K562 (cell line): ENCODE measurements at regions not wholly inside any gene's neighbourhood (a gene's known extent, or its start where the extent isn't known, plus 50 kb on each side); places are given as distances from the start of the nearest gene placed in this dataset.

Experiments
- ATAC-seq: fragments of 200-7000 bp; cut with Tn5 transposase; 3 replicates; pipeline ENCODE4 v1.9.1; 2020; ENCODE audit warnings: moderate library complexity
- BruUV-seq: library from RNA; stranded (reverse); fragments of 400-500 nt; replicated peaks from 2 replicates; lab custom pipeline; 2021; lab: Mats Ljungman, UMichigan
- CTCF ChIA-PET: fragments of 300-600 bp; formaldehyde crosslinking; extraction: SDS; loops from one replicate; lab custom pipeline; 2021; ENCODE audit warnings: low intra/inter-chr PET ratio; lab: Yijun Ruan, JAX
- POLR2A ChIA-PET: fragments of 300-600, 350-650 bp; sonication (Branson Sonifier 250); formaldehyde crosslinking; extraction: SDS; loops from one replicate; lab custom pipeline; 2021; ENCODE audit warnings: antibody characterized with exemption, inconsistent platforms; lab: Yijun Ruan, JAX
- DNase-seq, 4 experiments: peaks; one replicate each; pipeline versions ENCODE4 v3.0.0 to v3.0.0-alpha.2; 2011 to 2018; ENCODE audit warnings: low spot score in 3 of 4, mixed read lengths in 3 of 4; ENCODE audit errors: extremely low read depth in 1 of 4
- FAIRE-seq: peaks from 2 replicates; lab custom pipeline; 2011; peaks lifted over from hg19 to GRCh38; lab: Jason Lieb, UNC
- H2AFZ ChIP-seq: 2 replicates; pipeline ENCODE4 v1.6.0; 2011; ENCODE audit warnings: low read depth, low read length, control low read depth, inconsistent platforms
- H3K27ac ChIP-seq: fragments of 200-600 bp; 3 replicates; pipeline ENCODE4 v1.8.0; 2011; ENCODE audit warnings: low read depth, mild to moderate bottlenecking, control low read depth, inconsistent platforms, low read length, moderate library complexity, mixed read lengths; ENCODE audit errors: extremely low read depth
- H3K27me3 ChIP-seq, 2 experiments: fragments of 300-600 bp in 1 of 2; 2 replicates in 1 of 2; 3 replicates in 1 of 2; pipeline versions ENCODE4 v1.6.0 to v1.8.0; 2011; ENCODE audit warnings: inconsistent platforms in 2 of 2, low read length in 2 of 2, mild to moderate bottlenecking in 1 of 2, mixed read lengths in 1 of 2, moderate library complexity in 1 of 2; ENCODE audit not compliant: control insufficient read depth in 2 of 2, insufficient read depth in 2 of 2
- H3K36me3 ChIP-seq: fragments of 300-600 bp; 3 replicates; pipeline ENCODE4 v1.8.0; 2011; ENCODE audit warnings: mild to moderate bottlenecking, low read length, inconsistent platforms; ENCODE audit not compliant: control insufficient read depth, insufficient read depth
- H3K4me1 ChIP-seq, 2 experiments: fragments of 200-600 bp in 1 of 2; replicated peaks in 1 of 2; 2 replicates in 1 of 2; 3 replicates in 1 of 2; pipeline versions ENCODE4 v1.5.1 to v1.8.0; 2011; ENCODE audit warnings: inconsistent platforms in 2 of 2, low read length in 2 of 2, mild to moderate bottlenecking in 1 of 2, mixed read lengths in 1 of 2, moderate library complexity in 1 of 2; ENCODE audit not compliant: control insufficient read depth in 2 of 2, insufficient read depth in 2 of 2
- H3K4me2 ChIP-seq: 2 replicates; pipeline ENCODE4 v1.6.1; 2011; ENCODE audit warnings: low read length, control low read depth, inconsistent platforms, mixed read lengths; ENCODE audit not compliant: insufficient read depth
- H3K4me3 ChIP-seq: fragments of 200-600 bp; sonication (generic), shearing (Covaris generic); 2 replicates; pipeline ENCODE4 v1.5.1; 2016; ENCODE audit warnings: control low read depth, inconsistent platforms
- H3K79me2 ChIP-seq: fragments of 200-600 bp; 3 replicates; pipeline ENCODE4 v1.8.0; 2011; ENCODE audit warnings: low read length, inconsistent platforms; ENCODE audit not compliant: control insufficient read depth, insufficient read depth
- H3K9ac ChIP-seq, 2 experiments: 2 replicates each; pipeline versions ENCODE4 v1.6.0 to v1.6.1; 2011; ENCODE audit warnings: low read depth in 2 of 2, low read length in 2 of 2, control low read depth in 1 of 2, inconsistent platforms in 1 of 2, mild to moderate bottlenecking in 1 of 2, mixed read lengths in 1 of 2; ENCODE audit not compliant: insufficient read depth in 1 of 2
- H3K9me1 ChIP-seq: one replicate; pipeline ENCODE4 v1.6.0; 2011; ENCODE audit warnings: inconsistent platforms, mild to moderate bottlenecking, low read length, moderate library complexity; ENCODE audit not compliant: control insufficient read depth, insufficient read depth
- H3K9me3 ChIP-seq: replicated peaks from 2 replicates; pipeline ENCODE4 v1.5.1; 2011; ENCODE audit warnings: low read depth, low read length, inconsistent platforms; ENCODE audit not compliant: control insufficient read depth, insufficient read depth
- H4K20me1 ChIP-seq: replicated peaks from 2 replicates; pipeline ENCODE4 v1.6.1; 2011; ENCODE audit warnings: low read length, inconsistent platforms, mixed read lengths; ENCODE audit not compliant: control insufficient read depth, insufficient read depth
- BMI1 ChIP-seq: fragments of 150-350 bp; IDR thresholded peaks from 2 replicates; pipeline ENCODE4 v1.6.1; 2014; ENCODE audit warnings: low read length
- CREM ChIP-seq: IDR thresholded peaks from 2 replicates; pipeline ENCODE4 v1.6.1; 2014; ENCODE audit warnings: antibody characterized with exemption, low read depth
- EP400 ChIP-seq: fragments of 450-650 bp; IDR thresholded peaks from 2 replicates; pipeline ENCODE4 v1.6.1; 2017; ENCODE audit warnings: antibody characterized with exemption, mild to moderate bottlenecking, moderate library complexity
- HNRNPK ChIP-seq: fragments of 200-400 bp; formaldehyde crosslinking; IDR thresholded peaks from one replicate; pipeline ENCODE4 v1.6.1; 2018; ENCODE audit warnings: mild to moderate bottlenecking, low read depth, low read length; ENCODE audit not compliant: poor library complexity, severe bottlenecking
- HNRNPLL ChIP-seq: fragments of 200-400 bp; formaldehyde crosslinking; IDR thresholded peaks from 2 replicates; pipeline ENCODE4 v1.6.1; 2017; ENCODE audit warnings: low read length, low read depth, mild to moderate bottlenecking; ENCODE audit not compliant: poor library complexity, severe bottlenecking
- ILK ChIP-seq: fragments of 450-650 bp; IDR thresholded peaks from 2 replicates; pipeline ENCODE4 v1.6.1; 2016; ENCODE audit warnings: missing genetic modification characterization, low read depth, mild to moderate bottlenecking, missing compliant biosample characterization, moderate library complexity, borderline replicate concordance
- MYC ChIP-seq, 2 experiments: fragments of 250-450 bp in 1 of 2; sonication (Bioruptor Pico) in 1 of 2; IDR thresholded peaks; 2 replicates each; pipeline versions ENCODE4 v1.5.1 to v1.6.1; 2012 to 2021; ENCODE audit warnings: low read depth in 2 of 2, borderline replicate concordance in 1 of 2, improper control_type of control experiment in 1 of 2, low read length in 1 of 2, mild to moderate bottlenecking in 1 of 2, moderate library complexity in 1 of 2
- NELFE ChIP-seq: IDR thresholded peaks from 2 replicates; pipeline ENCODE4 v1.6.1; 2011; ENCODE audit warnings: mild to moderate bottlenecking; ENCODE audit not compliant: insufficient read depth, insufficient read length
- NR2F6 ChIP-seq: fragments of 450-650 bp; formaldehyde crosslinking; IDR thresholded peaks from 2 replicates; pipeline ENCODE4 v1.4.0; 2020; ENCODE audit warnings: mild to moderate bottlenecking
- OTX1 ChIP-seq: fragments of 450-650 bp; formaldehyde crosslinking; IDR thresholded peaks from 2 replicates; pipeline ENCODE4 v1.4.0; 2022; ENCODE audit warnings: mild to moderate bottlenecking
- POLR2A ChIP-seq: fragments of 450-650 bp; conservative IDR thresholded peaks from 2 replicates; pipeline ENCODE4 v1.6.1; 2016
- RB1 ChIP-seq: fragments of 450-650 bp; IDR thresholded peaks from 2 replicates; pipeline ENCODE4 v1.6.1; 2017; ENCODE audit warnings: low read depth, mild to moderate bottlenecking
- RBM14 ChIP-seq: fragments of 200-400 bp; formaldehyde crosslinking; IDR thresholded peaks from 2 replicates; pipeline ENCODE4 v1.6.1; 2018; ENCODE audit warnings: low read depth, mild to moderate bottlenecking, low read length, moderate library complexity, borderline replicate concordance; ENCODE audit not compliant: insufficient read depth
- ZFP1 ChIP-seq: fragments of 450-650 bp; formaldehyde crosslinking; IDR thresholded peaks from 2 replicates; pipeline ENCODE4 v1.4.0; 2020; ENCODE audit warnings: mild to moderate bottlenecking, mixed read lengths
- ZKSCAN3 ChIP-seq: fragments of 250-450 bp; sonication (Bioruptor Pico); IDR thresholded peaks from 2 replicates; pipeline ENCODE4 v1.4.0; 2020
- ZNF41 ChIP-seq: fragments of 250-450 bp; sonication (Bioruptor Pico); conservative IDR thresholded peaks from 2 replicates; pipeline ENCODE4 v1.4.0; 2020; ENCODE audit warnings: mild to moderate bottlenecking
- ZNF57 ChIP-seq: fragments of 450-650 bp; formaldehyde crosslinking; IDR thresholded peaks from 2 replicates; pipeline ENCODE4 v1.4.0; 2020; ENCODE audit warnings: mild to moderate bottlenecking, moderate library complexity
- WGBS: fragments of 100-300 bp; shearing (Covaris generic); methylation state at CpG from one replicate; pipeline ENCODE4 v1.1.6; 2016; ENCODE audit warnings: low coverage, mixed read lengths; ENCODE audit not compliant: insufficient coverage; ENCODE audit errors: missing lambda C conversion rate; 5-methylcytosine and 5-hydroxymethylcytosine counted together
- in situ Hi-C: fragments of 300-500 bp; cut with MboI; formaldehyde crosslinking; loops from 4 replicates; pipeline ENCODE4 v1.15.0; 2018; ENCODE audit warnings: inconsistent platforms, mixed read lengths
- intact Hi-C: fragments of 100-400 bp; cut with micrococcal nuclease; formaldehyde crosslinking; loops from 2 replicates; pipeline ENCODE4 v1.14.2; 2022
- TF ChIP-seq, protein P1 (sequence below): sonication (generic); formaldehyde crosslinking; IDR thresholded peaks from 2 replicates; pipeline ENCODE4 v1.5.0; 2020; ENCODE audit warnings: missing genetic modification reagents

GRCh38 chr2:52539026-52539970 lies 1228.3 kb upstream of the CHAC2 start:
- DNase-seq (no peak), ATAC-seq (no peak), FAIRE-seq (no peak)
- no peak overlapping the region for H3K4me2 ChIP-seq
- TF ChIP-seq RB1 (no peak), BMI1 (no peak), CREM (no peak), OTX1 (no peak), NELFE (no peak), ZKSCAN3 (CRISPR knock-in tag) (no peak), ZFP1 (CRISPR knock-in tag) (no peak), ZNF41 (CRISPR knock-in tag) (no peak), POLR2A (no peak), HNRNPK (no peak), RBM14 (no peak), MYC (IDR thresholded peaks at IDR 0.05; ENCODE audit: low read depth, low read length) (no peak), MYC (CRISPR knock-in tag; IDR thresholded peaks at IDR 0.05; ENCODE audit: borderline replicate concordance, low read depth) (no peak), ZNF57 (CRISPR knock-in tag) (no peak), ILK (tag) (no peak), EP400 (no peak), HNRNPLL (no peak), NR2F6 (no peak)
- TF ChIP-seq, protein P1, sequence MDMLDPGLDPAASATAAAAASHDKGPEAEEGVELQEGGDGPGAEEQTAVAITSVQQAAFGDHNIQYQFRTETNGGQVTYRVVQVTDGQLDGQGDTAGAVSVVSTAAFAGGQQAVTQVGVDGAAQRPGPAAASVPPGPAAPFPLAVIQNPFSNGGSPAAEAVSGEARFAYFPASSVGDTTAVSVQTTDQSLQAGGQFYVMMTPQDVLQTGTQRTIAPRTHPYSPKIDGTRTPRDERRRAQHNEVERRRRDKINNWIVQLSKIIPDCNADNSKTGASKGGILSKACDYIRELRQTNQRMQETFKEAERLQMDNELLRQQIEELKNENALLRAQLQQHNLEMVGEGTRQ (CRISPR knock-in tag), result no peak
- H3K4me1 ChIP-seq, result no peaks in the 10 kb centered on the region
- no peaks in the 10 kb centered on the region for H3K79me2 ChIP-seq
- H4K20me1 ChIP-seq, result no peaks in the 10 kb centered on the region
- no peaks in the 10 kb centered on the region for H3K27me3 ChIP-seq
- ChIA-PET CTCF (no interaction called here), POLR2A (interaction anchor here (0.6 kb wide), 1 partner anchor 580 kb away, joined by 3 read pairs; no protein-coding TSS in a partner anchor)
- H3K9me3 ChIP-seq, result no peaks in the 10 kb centered on the region
- no peak overlapping the region for H3K4me3 ChIP-seq
- in situ Hi-C loops (no loop called here), intact Hi-C loops (no loop called here)
- 3% methylated on average over 6 of the region's 6 CpGs for WGBS
- no TSS peak for BruUV-seq
- H3K36me3 ChIP-seq, result no peaks in the 10 kb centered on the region
- no peak overlapping the region for H2AFZ ChIP-seq
- no peak overlapping the region for H3K27ac ChIP-seq
- no peak overlapping the region for H3K9ac ChIP-seq
- no peaks in the 10 kb centered on the region for H3K9me1 ChIP-seq
